ENCODE measurements at regions not wholly inside any gene's neighbourhood (a gene's known extent, or its start where the extent isn't known, plus 50 kb on each side); places are given as distances from the start of the nearest gene placed in this dataset.

GRCh38 chr9:108720191-108720642 lies 135.6 kb downstream of the ACTL7B start:
- DNase-seq (ENCODE audit: low spot score): no peak

GRCh38 chr9:108710424-108710823 lies 145.4 kb downstream of the ACTL7B start:
- no peak for DNase-seq (ENCODE audit: low spot score)

GRCh38 chr9:108709997-108710396 lies 145.8 kb downstream of the ACTL7B start:
- DNase-seq (ENCODE audit: low spot score): no peak

- DNase-seq (ENCODE audit: low spot score): no peak
Measured at GRCh38 chr9:108709126-108709525, 146.7 kb downstream of the ACTL7B start.

- DNase-seq (ENCODE audit: low spot score): no peak
Measured at GRCh38 chr9:108708448-108708847, 147.3 kb downstream of the ACTL7B start.

GRCh38 chr9:108707120-108707519 lies 148.7 kb downstream of the ACTL7B start:
- no peak for DNase-seq (ENCODE audit: low spot score)

GRCh38 chr9:108704156-108704852 lies 151.5 kb downstream of the ACTL7B start:
- DNase-seq (ENCODE audit: low spot score): no peak

GRCh38 chr9:108703429-108703828 lies 152.4 kb downstream of the ACTL7B start:
- no peak for DNase-seq (ENCODE audit: low spot score)

- no peak for DNase-seq (ENCODE audit: low spot score)
Measured at GRCh38 chr9:108702681-108703080, 153.1 kb downstream of the ACTL7B start.

- no peak for DNase-seq (ENCODE audit: low spot score)
Measured at GRCh38 chr9:108698801-108699200, 157.0 kb downstream of the ACTL7B start.

GRCh38 chr9:108698231-108698630 lies 157.6 kb downstream of the ACTL7B start:
- DNase-seq (ENCODE audit: low spot score): no peak

- DNase-seq (ENCODE audit: low spot score): no peak
Measured at GRCh38 chr9:108696156-108696555, 159.6 kb downstream of the ACTL7B start.

GRCh38 chr9:108694170-108694569 lies 161.6 kb downstream of the ACTL7B start:
- DNase-seq (ENCODE audit: low spot score): no peak

- no peak for DNase-seq (ENCODE audit: low spot score)
Measured at GRCh38 chr9:108691614-108692013, 164.2 kb downstream of the ACTL7B start.

GRCh38 chr9:108688676-108689075 lies 167.1 kb downstream of the ACTL7B start:
- DNase-seq (ENCODE audit: low spot score): no peak

GRCh38 chr9:108688051-108688450 lies 167.7 kb downstream of the ACTL7B start:
- DNase-seq (ENCODE audit: low spot score): peak; percentile 23

- peak; percentile 63 for DNase-seq (ENCODE audit: low spot score)
Measured at GRCh38 chr9:108687006-108687987, 168.5 kb downstream of the ACTL7B start.

- DNase-seq (ENCODE audit: low spot score): no peak
Measured at GRCh38 chr9:108684288-108685025, 171.3 kb downstream of the ACTL7B start.

- no peak for DNase-seq (ENCODE audit: low spot score)
Measured at GRCh38 chr9:108683245-108683644, 172.5 kb downstream of the ACTL7B start.

- DNase-seq (ENCODE audit: low spot score): no peak
Measured at GRCh38 chr9:108681851-108682590, 173.8 kb downstream of the ACTL7B start.

- no peak for DNase-seq (ENCODE audit: low spot score)
Measured at GRCh38 chr9:108680946-108681345, 174.8 kb downstream of the ACTL7B start.

GRCh38 chr9:108677776-108678175 lies 178.0 kb downstream of the ACTL7B start:
- DNase-seq (ENCODE audit: low spot score): no peak
